ENCODE measurements at regions not wholly inside any gene's neighbourhood (a gene's known extent, or its start where the extent isn't known, plus 50 kb on each side); places are given as distances from the start of the nearest gene placed in this dataset.
"Not testable (repeated sequence)": the region's sequence is repeated elsewhere in the genome, so short reads cannot be mapped to it uniquely, and the experiment has no call there.

- no peak for DNase-seq
Measured at GRCh38 chr3:88979760-88980159, 127.7 kb upstream of the EPHA3 start.

GRCh38 chr3:88983458-88983857 lies 124.0 kb upstream of the EPHA3 start:
- DNase-seq: no peak

- no peak for DNase-seq
Measured at GRCh38 chr3:88984256-88984655, 123.2 kb upstream of the EPHA3 start.

- DNase-seq: no peak
Measured at GRCh38 chr3:88984832-88985231, 122.6 kb upstream of the EPHA3 start.

GRCh38 chr3:88985491-88985890 lies 121.9 kb upstream of the EPHA3 start:
- DNase-seq: no peak

- no peak for DNase-seq
Measured at GRCh38 chr3:88986834-88987233, 120.6 kb upstream of the EPHA3 start.

GRCh38 chr3:88987776-88988175 lies 119.6 kb upstream of the EPHA3 start:
- no peak for DNase-seq

- DNase-seq: no peak
Measured at GRCh38 chr3:88988906-88989305, 118.5 kb upstream of the EPHA3 start.

GRCh38 chr3:88991496-88991895 lies 115.9 kb upstream of the EPHA3 start:
- DNase-seq: no peak

- no peak for DNase-seq
Measured at GRCh38 chr3:88996691-88997090, 110.7 kb upstream of the EPHA3 start.

GRCh38 chr3:88997260-88997659 lies 110.2 kb upstream of the EPHA3 start:
- DNase-seq: no peak

- DNase-seq: no peak
Measured at GRCh38 chr3:89000886-89001285, 106.5 kb upstream of the EPHA3 start.

GRCh38 chr3:89002191-89002590 lies 105.2 kb upstream of the EPHA3 start:
- no peak for DNase-seq

- DNase-seq: no peak
Measured at GRCh38 chr3:89013536-89013935, 93.9 kb upstream of the EPHA3 start.

GRCh38 chr3:89017531-89017930 lies 89.9 kb upstream of the EPHA3 start:
- DNase-seq: no peak

- no peak for DNase-seq
Measured at GRCh38 chr3:89025185-89025584, 82.2 kb upstream of the EPHA3 start.

GRCh38 chr3:89032346-89033013 lies 74.9 kb upstream of the EPHA3 start:
- DNase-seq: no peak

GRCh38 chr3:89034723-89035122 lies 72.7 kb upstream of the EPHA3 start:
- not testable (repeated sequence) for DNase-seq

GRCh38 chr3:89038869-89039268 lies 68.6 kb upstream of the EPHA3 start:
- DNase-seq: no peak

GRCh38 chr3:89042236-89042835 lies 65.1 kb upstream of the EPHA3 start:
- no peak for DNase-seq

- DNase-seq: no peak
Measured at GRCh38 chr3:89043406-89043932, 64.0 kb upstream of the EPHA3 start.

- DNase-seq: no peak
Measured at GRCh38 chr3:89046661-89047060, 60.8 kb upstream of the EPHA3 start.

GRCh38 chr3:89049119-89049518 lies 58.3 kb upstream of the EPHA3 start:
- DNase-seq: no peak

GRCh38 chr3:89052386-89052785 lies 55.0 kb upstream of the EPHA3 start:
- no peak for DNase-seq

GRCh38 chr3:89057398-89057797 lies 50.0 kb upstream of the EPHA3 start:
- no peak for DNase-seq
